ENCODE measurements at regions not wholly inside any gene's neighbourhood (a gene's known extent, or its start where the extent isn't known, plus 50 kb on each side); places are given as distances from the start of the nearest gene placed in this dataset.
"Not testable (repeated sequence)": the region's sequence is repeated elsewhere in the genome, so short reads cannot be mapped to it uniquely, and the experiment has no call there.

DNA sequence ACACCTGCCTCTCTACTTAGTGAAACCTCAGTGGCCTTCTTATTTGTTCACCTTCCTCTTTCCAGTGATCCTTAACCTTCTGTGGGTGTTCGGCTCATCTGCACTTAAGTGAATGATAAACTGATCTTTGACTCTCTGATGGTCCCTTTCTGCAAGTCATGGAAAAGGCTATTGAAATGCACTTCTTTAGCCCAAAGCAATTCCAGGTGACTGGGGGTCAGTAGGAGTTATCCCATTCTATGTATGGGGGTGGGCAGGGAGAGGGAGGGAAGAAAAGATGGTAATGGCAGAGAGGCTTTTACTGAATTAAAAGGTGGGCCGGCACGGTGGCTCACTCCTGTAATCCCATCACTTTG, 170.8 kb downstream of the RGS9 start:
- H3K4me1 ChIP-seq (ENCODE audit: insufficient read depth, low read length): no peaks in the 10 kb centered on the region
- peaks cover 8% of the 10 kb centered on the region for H3K27me3 ChIP-seq (ENCODE audit: insufficient read depth, low read length, poor library complexity)
- no peak for ATAC-seq (ENCODE audit: insufficient read depth, low read depth)
- H3K79me2 ChIP-seq (ENCODE audit: insufficient read depth, low read length): no peaks in the 10 kb centered on the region
- no peak overlapping the region for H2AFZ ChIP-seq (ENCODE audit: low read depth, low read length)
- H3K36me3 ChIP-seq (ENCODE audit: insufficient read depth, low read length): no peaks in the 10 kb centered on the region
- no peaks in the 10 kb centered on the region for H3K9me3 ChIP-seq (ENCODE audit: insufficient read depth, low read length, severe bottlenecking)
- no peaks in the 10 kb centered on the region for H4K20me1 ChIP-seq (ENCODE audit: insufficient read depth, low read length)
- no peak overlapping the region for H3K4me2 ChIP-seq (ENCODE audit: insufficient read depth, low read length)
- H3K4me3 ChIP-seq (ENCODE audit: low read depth in 1 of 2, low read length in 2 of 2): no peak overlapping the region
- no peak overlapping the region for H3K9ac ChIP-seq (ENCODE audit: low read depth, low read length)
- TF ChIP-seq EZH2 (IDR thresholded peaks at IDR 0.05; ENCODE audit: borderline replicate concordance, low read depth, low read length, severe bottlenecking): no peak
- TF ChIP-seq, protein P1, sequence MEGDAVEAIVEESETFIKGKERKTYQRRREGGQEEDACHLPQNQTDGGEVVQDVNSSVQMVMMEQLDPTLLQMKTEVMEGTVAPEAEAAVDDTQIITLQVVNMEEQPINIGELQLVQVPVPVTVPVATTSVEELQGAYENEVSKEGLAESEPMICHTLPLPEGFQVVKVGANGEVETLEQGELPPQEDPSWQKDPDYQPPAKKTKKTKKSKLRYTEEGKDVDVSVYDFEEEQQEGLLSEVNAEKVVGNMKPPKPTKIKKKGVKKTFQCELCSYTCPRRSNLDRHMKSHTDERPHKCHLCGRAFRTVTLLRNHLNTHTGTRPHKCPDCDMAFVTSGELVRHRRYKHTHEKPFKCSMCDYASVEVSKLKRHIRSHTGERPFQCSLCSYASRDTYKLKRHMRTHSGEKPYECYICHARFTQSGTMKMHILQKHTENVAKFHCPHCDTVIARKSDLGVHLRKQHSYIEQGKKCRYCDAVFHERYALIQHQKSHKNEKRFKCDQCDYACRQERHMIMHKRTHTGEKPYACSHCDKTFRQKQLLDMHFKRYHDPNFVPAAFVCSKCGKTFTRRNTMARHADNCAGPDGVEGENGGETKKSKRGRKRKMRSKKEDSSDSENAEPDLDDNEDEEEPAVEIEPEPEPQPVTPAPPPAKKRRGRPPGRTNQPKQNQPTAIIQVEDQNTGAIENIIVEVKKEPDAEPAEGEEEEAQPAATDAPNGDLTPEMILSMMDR (IDR thresholded peaks at IDR 0.05; ENCODE audit: borderline replicate concordance, extremely low read depth, low read length, poor library complexity, severe bottlenecking): no peak
- H3K27ac ChIP-seq (ENCODE audit: low read length): no peak overlapping the region
- DNase-seq: no peak

- Histone ChIP-seq H3K27me3 (ENCODE audit: insufficient read depth, low read length, poor library complexity) (peaks cover 6% of the 10 kb centered on the region), H4K20me1 (ENCODE audit: insufficient read depth, low read length) (no peaks in the 10 kb centered on the region), H2AFZ (ENCODE audit: low read depth, low read length) (no peak overlapping the region), H3K4me1 (ENCODE audit: insufficient read depth, low read length) (no peaks in the 10 kb centered on the region), H3K36me3 (ENCODE audit: insufficient read depth, low read length) (no peaks in the 10 kb centered on the region), H3K4me3 (ENCODE audit: low read depth in 1 of 2, low read length in 2 of 2) (no peak overlapping the region), H3K9me3 (ENCODE audit: insufficient read depth, low read length, severe bottlenecking) (no peaks in the 10 kb centered on the region), H3K9ac (ENCODE audit: low read depth, low read length) (no peak overlapping the region), H3K4me2 (ENCODE audit: insufficient read depth, low read length) (no peak overlapping the region), H3K27ac (ENCODE audit: low read length) (no peak overlapping the region), H3K79me2 (ENCODE audit: insufficient read depth, low read length) (no peaks in the 10 kb centered on the region)
- no peak for TF ChIP-seq EZH2 (IDR thresholded peaks at IDR 0.05; ENCODE audit: borderline replicate concordance, low read depth, low read length, severe bottlenecking)
- TF ChIP-seq, protein P1 (IDR thresholded peaks at IDR 0.05; ENCODE audit: borderline replicate concordance, extremely low read depth, low read length, poor library complexity, severe bottlenecking): no peak
- DNase-seq (no peak), ATAC-seq (ENCODE audit: insufficient read depth, low read depth) (no peak)
Measured at GRCh38 chr17:65307081-65307960, 170.2 kb downstream of the RGS9 start.

DNA sequence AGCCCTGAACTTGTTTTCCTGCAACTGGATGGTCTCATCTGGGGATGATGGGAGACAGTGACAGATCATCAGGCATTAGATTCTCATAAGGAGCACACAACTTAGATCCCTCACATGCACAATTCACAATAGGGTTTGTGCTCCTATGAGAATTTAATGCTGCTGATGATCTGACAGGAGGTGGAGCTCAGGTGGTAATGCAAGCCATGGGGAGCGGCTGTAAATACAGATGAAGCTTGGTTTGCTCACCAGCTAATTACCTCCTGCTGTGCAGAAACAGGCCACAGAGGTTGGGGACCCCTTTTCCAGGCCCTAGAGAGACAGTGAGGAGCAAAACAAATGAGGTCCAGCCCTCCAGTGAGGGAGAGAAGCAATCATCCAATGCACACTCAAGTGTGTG, 168.6 kb downstream of the RGS9 start:
- DNase-seq (no peak), ATAC-seq (ENCODE audit: insufficient read depth, low read depth) (no peak)
- Histone ChIP-seq H3K4me1 (ENCODE audit: insufficient read depth, low read length) (no peaks in the 10 kb centered on the region), H3K79me2 (ENCODE audit: insufficient read depth, low read length) (no peaks in the 10 kb centered on the region), H4K20me1 (ENCODE audit: insufficient read depth, low read length) (no peaks in the 10 kb centered on the region), H2AFZ (ENCODE audit: low read depth, low read length) (no peak overlapping the region), H3K27ac (ENCODE audit: low read length) (no peak overlapping the region), H3K9me3 (ENCODE audit: insufficient read depth, low read length, severe bottlenecking) (no peaks in the 10 kb centered on the region), H3K4me3 (ENCODE audit: low read depth in 1 of 2, low read length in 2 of 2) (no peak overlapping the region), H3K4me2 (ENCODE audit: insufficient read depth, low read length) (no peak overlapping the region), H3K9ac (ENCODE audit: low read depth, low read length) (no peak overlapping the region), H3K36me3 (ENCODE audit: insufficient read depth, low read length) (no peaks in the 10 kb centered on the region), H3K27me3 (ENCODE audit: insufficient read depth, low read length, poor library complexity) (peaks cover 3% of the 10 kb centered on the region)
- no peak for TF ChIP-seq EZH2 (IDR thresholded peaks at IDR 0.05; ENCODE audit: borderline replicate concordance, low read depth, low read length, severe bottlenecking)

- peaks cover 3% of the 10 kb centered on the region for H3K27me3 ChIP-seq (ENCODE audit: insufficient read depth, low read length, poor library complexity)
- H3K9me3 ChIP-seq (ENCODE audit: insufficient read depth, low read length, severe bottlenecking): no peaks in the 10 kb centered on the region
- no peaks in the 10 kb centered on the region for H3K36me3 ChIP-seq (ENCODE audit: insufficient read depth, low read length)
- no peak overlapping the region for H3K27ac ChIP-seq (ENCODE audit: low read length)
- no peaks in the 10 kb centered on the region for H4K20me1 ChIP-seq (ENCODE audit: insufficient read depth, low read length)
- TF ChIP-seq, protein P1 (IDR thresholded peaks at IDR 0.05; ENCODE audit: borderline replicate concordance, extremely low read depth, low read length, poor library complexity, severe bottlenecking): no peak
- no peak for TF ChIP-seq EZH2 (IDR thresholded peaks at IDR 0.05; ENCODE audit: borderline replicate concordance, low read depth, low read length, severe bottlenecking)
- ATAC-seq (ENCODE audit: insufficient read depth, low read depth) (no peak), DNase-seq (no peak)
- H3K9ac ChIP-seq (ENCODE audit: low read depth, low read length): no peak overlapping the region
- no peaks in the 10 kb centered on the region for H3K4me1 ChIP-seq (ENCODE audit: insufficient read depth, low read length)
- no peak overlapping the region for H2AFZ ChIP-seq (ENCODE audit: low read depth, low read length)
- H3K4me3 ChIP-seq (ENCODE audit: low read depth in 1 of 2, low read length in 2 of 2): no peak overlapping the region
- no peak overlapping the region for H3K4me2 ChIP-seq (ENCODE audit: insufficient read depth, low read length)
- H3K79me2 ChIP-seq (ENCODE audit: insufficient read depth, low read length): no peaks in the 10 kb centered on the region
Measured at GRCh38 chr17:65305116-65305515, 167.9 kb downstream of the RGS9 start.

DNA sequence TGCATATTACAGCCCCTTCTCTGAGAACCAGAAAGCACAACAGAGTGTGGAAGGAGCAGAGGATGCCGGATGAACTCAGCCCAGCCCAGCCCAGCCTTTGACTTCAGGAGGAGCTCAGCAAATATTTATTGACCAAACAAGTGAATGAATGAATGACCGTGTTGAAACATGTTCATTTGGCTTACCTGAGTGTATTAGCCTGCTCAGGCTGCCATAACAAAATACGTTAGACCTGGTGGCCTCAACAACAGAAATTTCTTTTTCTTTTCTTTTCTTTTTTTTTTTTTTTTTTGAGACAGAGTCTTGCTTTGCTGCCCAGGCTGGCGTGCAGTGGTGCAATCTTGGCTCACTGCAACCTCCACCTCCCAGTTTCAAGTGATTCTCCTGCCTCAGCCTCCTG, 164.7 kb downstream of the RGS9 start:
- not testable (repeated sequence) for H3K9ac ChIP-seq (ENCODE audit: low read depth, low read length); DNase-seq; ATAC-seq (ENCODE audit: insufficient read depth, low read depth); H4K20me1 ChIP-seq (ENCODE audit: insufficient read depth, low read length); H2AFZ ChIP-seq (ENCODE audit: low read depth, low read length); H3K79me2 ChIP-seq (ENCODE audit: insufficient read depth, low read length); H3K4me3 ChIP-seq (ENCODE audit: low read depth in 1 of 2, low read length in 2 of 2); H3K9me3 ChIP-seq (ENCODE audit: insufficient read depth, low read length, severe bottlenecking); H3K27me3 ChIP-seq (ENCODE audit: insufficient read depth, low read length, poor library complexity); H3K4me2 ChIP-seq (ENCODE audit: insufficient read depth, low read length); H3K27ac ChIP-seq (ENCODE audit: low read length); H3K36me3 ChIP-seq (ENCODE audit: insufficient read depth, low read length); H3K4me1 ChIP-seq (ENCODE audit: insufficient read depth, low read length)

Measured in DND-41 (cell line).